HAP-1 (cell line): ENCODE measurements at regions not wholly inside any gene's neighbourhood (a gene's known extent, or its start where the extent isn't known, plus 50 kb on each side); places are given as distances from the start of the nearest gene placed in this dataset.
"Not testable (repeated sequence)": the region's sequence is repeated elsewhere in the genome, so short reads cannot be mapped to it uniquely, and the experiment has no call there.

Source experiments
- DNase-seq, 2 experiments: peaks; one replicate each; pipeline ENCODE4 v3.0.0-alpha.2; 2016 to 2020; ENCODE audit warnings: low spot score in 2 of 2
- H3K27me3 ChIP-seq: fragments of 250-450 bp; sonication (Bioruptor Pico); 2 replicates; pipeline ENCODE4 v1.5.1; 2020; ENCODE audit warnings: low read depth, mild to moderate bottlenecking, moderate library complexity
- H3K36me3 ChIP-seq: fragments of 250-450 bp; sonication (Bioruptor Pico); replicated peaks from 2 replicates; pipeline ENCODE4 v1.5.1; 2020; ENCODE audit warnings: mild to moderate bottlenecking
- H3K4me1 ChIP-seq: fragments of 250-450 bp; sonication (Bioruptor Pico); 2 replicates; pipeline ENCODE4 v1.5.1; 2020; ENCODE audit warnings: mild to moderate bottlenecking
- H3K4me3 ChIP-seq: fragments of 250-450 bp; sonication (Bioruptor Pico); 2 replicates; pipeline ENCODE4 v1.5.1; 2020; ENCODE audit warnings: mild to moderate bottlenecking, moderate library complexity
- H3K9me3 ChIP-seq: fragments of 250-450 bp; sonication (Bioruptor Pico); 2 replicates; pipeline ENCODE4 v1.5.1; 2020; ENCODE audit warnings: mild to moderate bottlenecking, moderate library complexity
- in situ Hi-C: fragments of 300-500 bp; cut with MboI; formaldehyde crosslinking; loops from 3 replicates; pipeline ENCODE4 v1.14.3; 2020; ENCODE audit warnings: low sequenced_read_pairs, inconsistent platforms, mixed read lengths

GRCh38 chr6:163708466-163708865 is 293.9 kb downstream of the QKI start:
- no peaks in the 10 kb centered on the region for H3K27me3 ChIP-seq
- in situ Hi-C loops, result no loop called here
- no peaks in the 10 kb centered on the region for H3K9me3 ChIP-seq
- DNase-seq, result no peak
- H3K36me3 ChIP-seq, result no peaks in the 10 kb centered on the region
- no peaks in the 10 kb centered on the region for H3K4me1 ChIP-seq
- no peak overlapping the region for H3K4me3 ChIP-seq

- Histone ChIP-seq H3K4me3 (no peak overlapping the region), H3K9me3 (no peaks in the 10 kb centered on the region), H3K36me3 (no peaks in the 10 kb centered on the region), H3K27me3 (no peaks in the 10 kb centered on the region), H3K4me1 (no peaks in the 10 kb centered on the region)
- DNase-seq, result no peak
- in situ Hi-C loops, result no loop called here
These were observed 293.2 kb downstream of the QKI start for GRCh38 chr6:163707387-163708355.

- no peak overlapping the region for H3K4me3 ChIP-seq
- in situ Hi-C loops, result no loop called here
- H3K4me1 ChIP-seq, result no peaks in the 10 kb centered on the region
- H3K36me3 ChIP-seq, result no peaks in the 10 kb centered on the region
- H3K27me3 ChIP-seq, result no peaks in the 10 kb centered on the region
- no peak for DNase-seq
- H3K9me3 ChIP-seq, result no peaks in the 10 kb centered on the region
These were observed 292.1 kb downstream of the QKI start for GRCh38 chr6:163706500-163707087.

GRCh38 chr6:163705923-163706322 is 291.4 kb downstream of the QKI start:
- Histone ChIP-seq H3K4me3 (no peak overlapping the region), H3K9me3 (no peaks in the 10 kb centered on the region), H3K36me3 (no peaks in the 10 kb centered on the region), H3K4me1 (no peaks in the 10 kb centered on the region), H3K27me3 (no peaks in the 10 kb centered on the region)
- in situ Hi-C loops, result no loop called here
- DNase-seq, result no peak

- H3K27me3 ChIP-seq, result no peaks in the 10 kb centered on the region
- no peak for DNase-seq
- H3K9me3 ChIP-seq, result no peaks in the 10 kb centered on the region
- H3K4me3 ChIP-seq, result no peak overlapping the region
- in situ Hi-C loops, result no loop called here
- H3K4me1 ChIP-seq, result no peaks in the 10 kb centered on the region
- H3K36me3 ChIP-seq, result no peaks in the 10 kb centered on the region
These were observed 288.2 kb downstream of the QKI start for GRCh38 chr6:163702736-163703135.

- no peak overlapping the region for H3K4me3 ChIP-seq
- no peaks in the 10 kb centered on the region for H3K4me1 ChIP-seq
- H3K27me3 ChIP-seq, result no peaks in the 10 kb centered on the region
- no peak for DNase-seq
- no peaks in the 10 kb centered on the region for H3K36me3 ChIP-seq
- in situ Hi-C loops, result no loop called here
- no peaks in the 10 kb centered on the region for H3K9me3 ChIP-seq
These were observed 287.2 kb downstream of the QKI start for GRCh38 chr6:163701762-163702161.

- in situ Hi-C loops, result no loop called here
These were observed 283.6 kb downstream of the QKI start for GRCh38 chr6:163698086-163698485.

GRCh38 chr6:163696311-163696710 is 281.8 kb downstream of the QKI start:
- H3K36me3 ChIP-seq, in situ Hi-C loops, H3K27me3 ChIP-seq: not testable (repeated sequence)

More at GRCh38 chr6:163698086-163698485, 283.6 kb downstream of the QKI start:
- Histone ChIP-seq H3K4me1 (no peaks in the 10 kb centered on the region), H3K4me3 (no peak overlapping the region), H3K27me3 (no peaks in the 10 kb centered on the region), H3K9me3 (no peaks in the 10 kb centered on the region), H3K36me3 (no peaks in the 10 kb centered on the region)
- no peak for DNase-seq

GRCh38 chr6:163695414-163695864 is 280.9 kb downstream of the QKI start:
- DNase-seq, result no peak
- in situ Hi-C loops, result no loop called here
- H3K36me3 ChIP-seq, result no peaks in the 10 kb centered on the region
- no peaks in the 10 kb centered on the region for H3K9me3 ChIP-seq
- H3K27me3 ChIP-seq, result no peaks in the 10 kb centered on the region
- H3K4me3 ChIP-seq, result no peak overlapping the region
- H3K4me1 ChIP-seq, result no peaks in the 10 kb centered on the region

More at GRCh38 chr6:163696311-163696710, 281.8 kb downstream of the QKI start:
- H3K9me3 ChIP-seq, H3K4me1 ChIP-seq, DNase-seq, H3K4me3 ChIP-seq: not testable (repeated sequence)

GRCh38 chr6:163694988-163695398 is 280.5 kb downstream of the QKI start:
- DNase-seq, result no peak
- Histone ChIP-seq H3K27me3 (no peaks in the 10 kb centered on the region), H3K36me3 (no peaks in the 10 kb centered on the region), H3K4me1 (no peaks in the 10 kb centered on the region), H3K4me3 (no peak overlapping the region), H3K9me3 (no peaks in the 10 kb centered on the region)
- in situ Hi-C loops, result no loop called here

- H3K4me3 ChIP-seq, result no peak overlapping the region
- no peaks in the 10 kb centered on the region for H3K9me3 ChIP-seq
- H3K36me3 ChIP-seq, result no peaks in the 10 kb centered on the region
- in situ Hi-C loops, result no loop called here
- DNase-seq, result no peak
- no peaks in the 10 kb centered on the region for H3K4me1 ChIP-seq
- H3K27me3 ChIP-seq, result no peaks in the 10 kb centered on the region
These were observed 279.6 kb downstream of the QKI start for GRCh38 chr6:163694072-163694471.

GRCh38 chr6:163691049-163691448 is 276.5 kb downstream of the QKI start:
- Histone ChIP-seq H3K27me3 (no peaks in the 10 kb centered on the region), H3K4me1 (no peaks in the 10 kb centered on the region), H3K9me3 (no peaks in the 10 kb centered on the region), H3K36me3 (no peaks in the 10 kb centered on the region), H3K4me3 (no peak overlapping the region)
- in situ Hi-C loops, result no loop called here
- DNase-seq, result no peak

- Histone ChIP-seq H3K36me3 (no peaks in the 10 kb centered on the region), H3K4me3 (no peak overlapping the region), H3K27me3 (no peaks in the 10 kb centered on the region), H3K4me1 (no peaks in the 10 kb centered on the region), H3K9me3 (no peaks in the 10 kb centered on the region)
- in situ Hi-C loops, result no loop called here
- DNase-seq, result no peak
These were observed 274.3 kb downstream of the QKI start for GRCh38 chr6:163688739-163689362.

GRCh38 chr6:163687075-163687474 is 272.6 kb downstream of the QKI start:
- Histone ChIP-seq H3K4me1 (no peaks in the 10 kb centered on the region), H3K36me3 (no peaks in the 10 kb centered on the region), H3K9me3 (peaks cover 5% of the 10 kb centered on the region), H3K27me3 (no peaks in the 10 kb centered on the region), H3K4me3 (no peak overlapping the region)
- DNase-seq, result no peak
- in situ Hi-C loops, result no loop called here
